Kidney (tissue), 13 donors: ENCODE measurements at regions not wholly inside any gene's neighbourhood (a gene's known extent, or its start where the extent isn't known, plus 50 kb on each side); places are given as distances from the start of the nearest gene placed in this dataset.

ENCODE experiments used
- DNase-seq, 5 donors: peaks; one replicate each; pipeline ENCODE4 v3.0.0-alpha.2; 2013 to 2020
- FAIRE-seq: peaks from 2 replicates; lab custom pipeline; 2012; peaks lifted over from hg19 to GRCh38; lab: Jason Lieb, UNC
- H3K27ac ChIP-seq, 2 donors: one replicate each; pipeline ENCODE4 v1.7.0; 2013; ENCODE audit warnings: low read depth in 2 of 2, low read length in 2 of 2, inconsistent platforms in 1 of 2
- H3K27me3 ChIP-seq: one replicate; pipeline ENCODE4 v1.7.1; 2013; ENCODE audit warnings: low read length, inconsistent platforms; ENCODE audit not compliant: control insufficient read depth, insufficient read depth
- H3K36me3 ChIP-seq, 3 donors: one replicate each; pipeline versions ENCODE4 v1.7.0 to v1.7.1; 2013; ENCODE audit warnings: low read length in 3 of 3, control low read depth in 1 of 3, inconsistent platforms in 1 of 3; ENCODE audit not compliant: insufficient read depth in 3 of 3, control insufficient read depth in 2 of 3
- H3K4me1 ChIP-seq, 3 donors: one replicate each; pipeline versions ENCODE4 v1.7.0 to v1.7.1; 2013; ENCODE audit warnings: low read length in 3 of 3, inconsistent platforms in 1 of 3, low read depth in 1 of 3; ENCODE audit not compliant: control insufficient read depth in 2 of 3, insufficient read depth in 2 of 3
- H3K4me3 ChIP-seq, 3 donors: one replicate each; pipeline versions ENCODE4 v1.7.0 to v1.8.1; 2013; ENCODE audit warnings: low read length in 3 of 3, control low read depth in 1 of 3, inconsistent platforms in 1 of 3
- H3K9ac ChIP-seq, 3 donors: one replicate each; pipeline versions ENCODE4 v1.7.0 to v1.7.1; 2013; ENCODE audit warnings: low read length in 3 of 3, control low read depth in 1 of 3, inconsistent platforms in 1 of 3
- H3K9me3 ChIP-seq, 3 donors: one replicate each; pipeline versions ENCODE4 v1.7.0 to v1.7.1; 2013; ENCODE audit warnings: low read length in 3 of 3, control low read depth in 1 of 3, inconsistent platforms in 1 of 3; ENCODE audit not compliant: control insufficient read depth in 2 of 3, insufficient read depth in 1 of 3
- intact Hi-C: fragments of 100-400 bp; cut with DNase I; formaldehyde crosslinking; loops from one replicate; pipeline ENCODE4 v1.11.1; 2022
- TF ChIP-seq, protein P1 (sequence below): IDR thresholded peaks from 3 replicates; pipeline ENCODE4 v1.5.1; 2012; ENCODE audit warnings: mild to moderate bottlenecking, moderate library complexity, borderline replicate concordance; ENCODE audit not compliant: insufficient read depth; ENCODE audit errors: extremely low read depth
- donor health status: control.
- donor health status: control.
- donor health status: control.
- donor health status: control.
- donor health status: control.
- donor health status: DM: yes; HTN: yes; CAD: no.
- donor health status: Normal renal cell carcinoma (clear cell type).

DNA sequence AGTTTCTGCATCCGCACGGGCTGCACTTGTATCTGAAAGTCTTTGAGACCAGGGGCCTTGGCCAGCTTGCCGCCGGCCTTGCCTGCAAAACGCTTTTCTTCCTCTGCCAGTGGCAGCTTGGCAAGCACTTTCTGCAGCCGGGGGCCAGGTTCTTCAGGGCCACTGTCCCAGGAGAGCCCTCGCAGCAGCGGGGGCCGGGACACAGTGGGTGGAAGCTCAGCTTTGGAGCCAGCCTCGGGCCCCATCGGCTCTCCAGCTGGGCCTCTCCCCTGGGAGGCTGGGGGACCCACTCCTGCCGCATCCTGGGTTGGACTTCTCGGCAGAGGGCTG, 57.5 kb upstream of the LYVE1 start:
- Histone ChIP-seq H3K27ac (no peak overlapping the region), H3K9ac (no peak overlapping the region), H3K36me3 (no peaks in the 10 kb centered on the region), H3K27me3 (no peaks in the 10 kb centered on the region), H3K9me3 (no peaks in the 10 kb centered on the region), H3K4me3 (no peak overlapping the region), H3K4me1 (peaks cover 0 to 2% (median 0%) of the 10 kb centered on the region in 3 donors)
- intact Hi-C loops: loop anchor here (5.0 kb wide), 1 partner anchor 106 kb away; no protein-coding TSS in a partner anchor
- no peak for DNase-seq
- TF ChIP-seq, protein P1, sequence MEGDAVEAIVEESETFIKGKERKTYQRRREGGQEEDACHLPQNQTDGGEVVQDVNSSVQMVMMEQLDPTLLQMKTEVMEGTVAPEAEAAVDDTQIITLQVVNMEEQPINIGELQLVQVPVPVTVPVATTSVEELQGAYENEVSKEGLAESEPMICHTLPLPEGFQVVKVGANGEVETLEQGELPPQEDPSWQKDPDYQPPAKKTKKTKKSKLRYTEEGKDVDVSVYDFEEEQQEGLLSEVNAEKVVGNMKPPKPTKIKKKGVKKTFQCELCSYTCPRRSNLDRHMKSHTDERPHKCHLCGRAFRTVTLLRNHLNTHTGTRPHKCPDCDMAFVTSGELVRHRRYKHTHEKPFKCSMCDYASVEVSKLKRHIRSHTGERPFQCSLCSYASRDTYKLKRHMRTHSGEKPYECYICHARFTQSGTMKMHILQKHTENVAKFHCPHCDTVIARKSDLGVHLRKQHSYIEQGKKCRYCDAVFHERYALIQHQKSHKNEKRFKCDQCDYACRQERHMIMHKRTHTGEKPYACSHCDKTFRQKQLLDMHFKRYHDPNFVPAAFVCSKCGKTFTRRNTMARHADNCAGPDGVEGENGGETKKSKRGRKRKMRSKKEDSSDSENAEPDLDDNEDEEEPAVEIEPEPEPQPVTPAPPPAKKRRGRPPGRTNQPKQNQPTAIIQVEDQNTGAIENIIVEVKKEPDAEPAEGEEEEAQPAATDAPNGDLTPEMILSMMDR: no peak
- FAIRE-seq: no peak

DNA sequence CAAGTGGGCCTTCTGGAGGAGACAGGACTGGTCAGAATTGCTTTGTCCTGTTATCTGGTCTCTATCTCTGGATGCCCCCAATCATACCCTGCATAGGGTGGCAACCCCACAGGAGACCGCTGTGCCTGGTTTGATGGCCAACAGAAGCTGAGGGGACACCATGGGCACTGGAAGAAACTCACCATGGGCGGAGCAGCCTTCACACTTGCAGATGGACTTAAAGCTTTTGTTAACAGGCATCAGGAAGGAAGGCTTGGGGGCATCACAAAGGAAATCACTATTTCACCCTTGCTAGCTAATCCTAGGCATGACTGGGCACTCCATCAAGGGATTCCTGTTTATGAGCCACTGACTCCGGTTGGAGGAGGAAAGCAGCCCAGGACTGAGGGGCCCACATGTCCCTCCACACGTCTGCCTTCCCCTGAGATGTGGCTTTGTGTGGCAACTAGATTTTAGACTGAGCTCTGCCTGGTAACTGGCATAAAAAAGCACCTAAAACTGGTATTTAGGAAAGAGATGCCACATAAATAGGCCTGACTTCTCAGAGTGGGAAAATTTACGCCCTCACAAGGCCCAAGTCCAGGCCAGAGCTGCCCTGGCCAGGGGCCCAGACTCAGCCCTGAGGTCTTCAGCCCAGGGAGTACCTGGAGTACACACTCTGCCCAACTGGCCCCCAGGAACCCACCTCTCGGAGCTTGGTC, 57.0 kb upstream of the LYVE1 start:
- Histone ChIP-seq H3K27ac (no peak overlapping the region), H3K9ac (no peak overlapping the region), H3K4me1 (peaks cover 0 to 2% (median 0%) of the 10 kb centered on the region in 3 donors), H3K36me3 (no peaks in the 10 kb centered on the region), H3K27me3 (no peaks in the 10 kb centered on the region), H3K9me3 (no peaks in the 10 kb centered on the region), H3K4me3 (no peak overlapping the region)
- TF ChIP-seq, protein P1: no peak
- intact Hi-C loops: loop anchor here (5.0 kb wide), 1 partner anchor 107 kb away; no protein-coding TSS in a partner anchor
- DNase-seq: no peak
- FAIRE-seq: no peak

DNA sequence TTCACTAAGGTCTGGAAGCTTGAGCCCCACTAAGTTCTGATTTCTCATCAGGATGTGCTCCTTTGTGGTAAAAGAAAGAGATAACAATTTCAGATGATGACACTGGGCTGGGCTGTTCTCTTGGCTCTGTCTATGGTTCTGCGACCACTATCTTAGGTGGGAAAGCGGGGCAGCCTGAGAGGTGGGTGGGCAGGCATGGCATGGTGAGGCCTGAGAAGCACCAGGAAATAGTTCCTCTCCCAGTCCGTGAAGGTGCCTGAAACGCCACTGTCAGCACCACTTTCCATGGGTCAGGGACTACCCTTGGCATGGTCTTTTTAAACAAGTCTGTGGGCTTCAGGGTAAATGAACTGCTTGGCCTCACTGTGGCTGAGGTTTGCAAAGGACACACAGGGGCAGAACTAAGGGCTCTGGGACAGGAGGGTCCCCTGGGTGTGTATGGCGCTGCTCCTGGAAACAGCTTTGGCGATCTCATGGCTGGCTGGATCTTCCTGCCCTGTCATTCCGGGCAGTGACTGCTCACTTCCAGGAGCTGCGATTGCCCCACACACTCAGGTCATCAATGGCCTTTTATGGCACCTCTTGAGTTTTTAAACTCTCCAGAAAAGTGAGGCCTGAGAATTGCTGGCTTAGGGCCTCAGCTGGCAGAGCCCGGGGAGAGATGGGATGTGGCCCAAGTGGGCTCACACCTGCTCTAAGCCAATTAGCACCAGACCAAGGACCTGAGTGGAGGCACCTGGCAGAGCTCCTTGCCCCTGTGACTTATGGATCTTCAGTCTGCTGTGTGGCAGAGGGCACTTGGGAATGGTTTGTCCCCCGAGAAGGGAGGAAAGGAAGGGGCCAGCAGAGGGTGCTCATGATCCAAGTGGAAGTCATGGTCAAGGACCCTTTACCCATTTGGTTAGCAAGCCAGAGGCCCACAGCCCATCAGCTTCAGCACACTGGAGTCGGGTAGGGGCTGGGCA, 55.6 kb upstream of the LYVE1 start:
- FAIRE-seq: no peak
- peak in 1 of 5 donors; percentile 32 for DNase-seq
- Histone ChIP-seq H3K9me3 (no peaks in the 10 kb centered on the region), H3K27ac (peak overlapping the region; percentile 32 to 40), H3K36me3 (no peaks in the 10 kb centered on the region), H3K4me3 (no peak overlapping the region), H3K9ac (no peak overlapping the region), H3K4me1 (peaks cover 0 to 2% (median 0%) of the 10 kb centered on the region in 3 donors), H3K27me3 (no peaks in the 10 kb centered on the region)
- intact Hi-C loops: no loop called here
- TF ChIP-seq, protein P1: peak; percentile 24
